Astrocyte (in vitro differentiated cells and primary cell): ENCODE measurements at regions not wholly inside any gene's neighbourhood (a gene's known extent, or its start where the extent isn't known, plus 50 kb on each side); places are given as distances from the start of the nearest gene placed in this dataset.

Source experiments
- CTCF ChIP-seq: IDR thresholded peaks from 2 replicates; pipeline ENCODE4 v1.5.1; 2011; ENCODE audit warnings: low read depth, mild to moderate bottlenecking, inconsistent platforms, low read length, moderate library complexity; ENCODE audit not compliant: insufficient read depth
- EZH2 ChIP-seq: IDR thresholded peaks from 2 replicates; pipeline ENCODE4 v1.6.1; 2012; ENCODE audit warnings: mild to moderate bottlenecking, low read length, inconsistent platforms; ENCODE audit not compliant: insufficient read depth

- TF ChIP-seq CTCF (no peak), EZH2 (no peak)
These were observed 147.2 kb downstream of the DNAJB6 start for GRCh38 chr7:157483971-157484410.
